Breast epithelium (tissue), 4 donors: ENCODE measurements at regions not wholly inside any gene's neighbourhood (a gene's known extent, or its start where the extent isn't known, plus 50 kb on each side); places are given as distances from the start of the nearest gene placed in this dataset.

ENCODE experiments used
- DNase-seq, 2 donors: peaks; one replicate each; pipeline ENCODE4 v3.0.0-alpha.2; 2019; ENCODE audit warnings: low spot score in 2 of 2
- H3K27ac ChIP-seq, 2 donors: fragments of 200-600 bp; sonication (generic) in 1 of 2; one replicate each; pipeline ENCODE4 v1.5.1; 2016 to 2019; ENCODE audit warnings: mild to moderate bottlenecking in 1 of 2
- H3K27me3 ChIP-seq, 2 donors: fragments of 200-600 bp; sonication (generic) in 1 of 2; one replicate each; pipeline versions ENCODE4 v1.5.1 to v1.6.0; 2017 to 2019; ENCODE audit warnings: control low read depth in 1 of 2, mild to moderate bottlenecking in 1 of 2
- H3K36me3 ChIP-seq: fragments of 200-600 bp; one replicate; pipeline ENCODE4 v1.5.1; 2019
- H3K4me1 ChIP-seq, 2 donors: fragments of 200-600 bp; sonication (generic); one replicate each; pipeline ENCODE4 v1.5.1; 2016 to 2019; ENCODE audit warnings: control low read depth in 1 of 2
- H3K4me3 ChIP-seq, 3 donors: fragments of 200-600 bp; sonication (generic); 1 replicate in 2 of 3; 2 replicates in 1 of 3; pipeline ENCODE4 v1.5.1; 2016 to 2019; ENCODE audit warnings: mild to moderate bottlenecking in 3 of 3, moderate library complexity in 2 of 3
- H3K9me3 ChIP-seq, 2 donors: fragments of 200-600 bp; sonication (generic) in 1 of 2; one replicate each; pipeline ENCODE4 v1.5.1; 2016 to 2019; ENCODE audit warnings: control low read depth in 1 of 2
- POLR2A ChIP-seq: fragments of 450-650 bp; IDR thresholded peaks from one replicate; pipeline ENCODE4 v1.6.1; 2016; ENCODE audit warnings: antibody characterized with exemption, mild to moderate bottlenecking, moderate library complexity
- POLR2AphosphoS5 ChIP-seq, 3 donors: sonication (generic); formaldehyde crosslinking; IDR thresholded peaks; one replicate each; pipeline ENCODE4 v1.6.1; 2017; ENCODE audit warnings: antibody characterized with exemption in 3 of 3
- intact Hi-C: fragments of 100-400 bp; cut with DNase I; formaldehyde crosslinking; loops from one replicate; pipeline ENCODE4 v1.15.1; 2023; ENCODE audit warnings: low total_unique reads
- TF ChIP-seq, protein P1 (sequence below), 3 donors: fragments of 450-650 bp; IDR thresholded peaks; one replicate each; pipeline ENCODE4 v1.5.1; 2016 to 2017; ENCODE audit warnings: antibody characterized with exemption in 3 of 3, mild to moderate bottlenecking in 3 of 3, moderate library complexity in 3 of 3

DNA sequence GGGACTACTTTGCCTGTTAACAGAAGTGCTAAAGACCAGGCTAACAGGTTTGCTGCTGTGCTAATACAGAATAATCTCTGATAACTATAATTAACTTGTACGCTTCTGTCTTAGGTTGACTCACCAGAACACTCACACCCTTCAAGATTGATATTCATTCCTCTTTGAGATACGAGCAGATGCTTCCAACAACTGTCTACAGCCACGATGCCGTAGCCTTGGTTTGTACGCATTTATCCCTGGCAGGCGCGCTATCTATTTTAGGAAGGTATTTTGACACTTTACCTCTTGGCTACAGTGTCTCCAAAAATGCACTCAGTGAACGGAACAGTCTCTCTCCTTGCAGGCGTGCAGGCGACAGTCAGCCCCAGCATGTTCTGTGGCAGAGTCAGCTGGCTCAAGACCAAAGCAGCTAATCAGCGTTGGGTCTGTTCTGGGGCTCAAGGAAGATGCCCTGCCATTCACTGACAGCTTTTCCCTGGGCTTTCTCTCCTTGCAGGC is 146.4 kb upstream of the PRICKLE1 start:
- Histone ChIP-seq H3K36me3 (no peaks in the 10 kb centered on the region), H3K27ac (no peak overlapping the region), H3K4me1 (no peaks in the 10 kb centered on the region), H3K27me3 (no peaks in the 10 kb centered on the region), H3K9me3 (no peaks in the 10 kb centered on the region), H3K4me3 (no peak overlapping the region)
- TF ChIP-seq POLR2AphosphoS5 (IDR thresholded peaks at IDR 0.05) (no peak), POLR2A (no peak)
- TF ChIP-seq, protein P1, sequence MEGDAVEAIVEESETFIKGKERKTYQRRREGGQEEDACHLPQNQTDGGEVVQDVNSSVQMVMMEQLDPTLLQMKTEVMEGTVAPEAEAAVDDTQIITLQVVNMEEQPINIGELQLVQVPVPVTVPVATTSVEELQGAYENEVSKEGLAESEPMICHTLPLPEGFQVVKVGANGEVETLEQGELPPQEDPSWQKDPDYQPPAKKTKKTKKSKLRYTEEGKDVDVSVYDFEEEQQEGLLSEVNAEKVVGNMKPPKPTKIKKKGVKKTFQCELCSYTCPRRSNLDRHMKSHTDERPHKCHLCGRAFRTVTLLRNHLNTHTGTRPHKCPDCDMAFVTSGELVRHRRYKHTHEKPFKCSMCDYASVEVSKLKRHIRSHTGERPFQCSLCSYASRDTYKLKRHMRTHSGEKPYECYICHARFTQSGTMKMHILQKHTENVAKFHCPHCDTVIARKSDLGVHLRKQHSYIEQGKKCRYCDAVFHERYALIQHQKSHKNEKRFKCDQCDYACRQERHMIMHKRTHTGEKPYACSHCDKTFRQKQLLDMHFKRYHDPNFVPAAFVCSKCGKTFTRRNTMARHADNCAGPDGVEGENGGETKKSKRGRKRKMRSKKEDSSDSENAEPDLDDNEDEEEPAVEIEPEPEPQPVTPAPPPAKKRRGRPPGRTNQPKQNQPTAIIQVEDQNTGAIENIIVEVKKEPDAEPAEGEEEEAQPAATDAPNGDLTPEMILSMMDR (IDR thresholded peaks at IDR 0.05): no peak
- intact Hi-C loops: no loop called here
- DNase-seq: no peak

DNA sequence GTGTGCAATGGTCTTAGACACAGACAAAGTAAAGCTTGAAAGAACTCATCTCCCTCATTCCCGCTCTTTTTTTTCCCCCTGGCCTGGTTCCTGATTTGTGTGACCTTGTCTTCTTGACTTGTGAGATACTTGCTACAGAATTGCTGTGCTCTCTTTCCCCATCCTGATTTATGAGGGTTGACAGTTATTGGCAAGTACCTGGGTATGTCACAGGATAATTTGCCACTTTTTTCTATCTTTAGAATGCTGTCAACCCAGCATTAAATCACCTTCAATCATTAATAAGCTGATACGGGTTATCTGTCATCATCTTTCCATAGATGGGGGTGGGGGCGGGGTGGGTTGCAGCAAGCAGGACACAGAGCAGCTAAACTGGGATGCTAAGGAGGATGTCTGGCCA is 144.4 kb upstream of the PRICKLE1 start:
- no peaks in the 10 kb centered on the region for H3K9me3 ChIP-seq
- H3K27ac ChIP-seq: no peak overlapping the region
- no peaks in the 10 kb centered on the region for H3K27me3 ChIP-seq
- H3K36me3 ChIP-seq: no peaks in the 10 kb centered on the region
- no peaks in the 10 kb centered on the region for H3K4me1 ChIP-seq
- DNase-seq: no peak
- intact Hi-C loops: no loop called here
- H3K4me3 ChIP-seq: no peak overlapping the region
- TF ChIP-seq POLR2A: no peak
- no peak for TF ChIP-seq POLR2AphosphoS5 (IDR thresholded peaks at IDR 0.05)
- TF ChIP-seq, protein P1 (IDR thresholded peaks at IDR 0.05): no peak

- Histone ChIP-seq H3K4me1 (no peaks in the 10 kb centered on the region), H3K9me3 (no peaks in the 10 kb centered on the region), H3K36me3 (no peaks in the 10 kb centered on the region), H3K4me3 (no peak overlapping the region), H3K27me3 (no peaks in the 10 kb centered on the region), H3K27ac (no peak overlapping the region)
- no peak for TF ChIP-seq POLR2A
- TF ChIP-seq, protein P1 (IDR thresholded peaks at IDR 0.05): no peak
- no peak for TF ChIP-seq POLR2AphosphoS5 (IDR thresholded peaks at IDR 0.05)
- intact Hi-C loops: no loop called here
- no peak for DNase-seq
These were observed 143.4 kb upstream of the PRICKLE1 start for GRCh38 chr12:42732908-42733411.

DNA sequence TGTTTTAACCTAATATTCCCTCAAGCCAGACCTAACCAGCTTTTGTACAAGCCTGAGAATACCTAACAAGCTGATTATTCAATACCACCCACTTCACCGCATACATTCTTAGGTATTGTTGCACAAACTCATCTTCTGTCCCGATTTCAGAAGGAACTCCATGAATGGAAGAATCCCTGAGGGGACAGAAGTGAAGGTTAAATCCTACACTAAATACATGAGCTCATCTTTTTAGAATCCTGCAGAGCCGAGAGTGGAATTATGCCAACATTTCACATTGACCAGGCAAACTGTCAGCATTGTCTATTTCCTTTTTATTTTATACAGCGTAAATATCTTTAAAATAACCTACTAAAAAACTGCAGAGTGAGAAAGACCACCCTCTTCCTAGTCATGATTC is 140.7 kb upstream of the PRICKLE1 start:
- Histone ChIP-seq H3K4me3 (no peak overlapping the region), H3K36me3 (no peaks in the 10 kb centered on the region), H3K27me3 (no peaks in the 10 kb centered on the region), H3K9me3 (peaks cover 3 to 5% of the 10 kb centered on the region in 2 donors), H3K4me1 (no peaks in the 10 kb centered on the region), H3K27ac (no peak overlapping the region)
- intact Hi-C loops: no loop called here
- no peak for DNase-seq
- TF ChIP-seq POLR2A (no peak), POLR2AphosphoS5 (IDR thresholded peaks at IDR 0.05) (no peak)
- TF ChIP-seq, protein P1 (IDR thresholded peaks at IDR 0.05): no peak

DNA sequence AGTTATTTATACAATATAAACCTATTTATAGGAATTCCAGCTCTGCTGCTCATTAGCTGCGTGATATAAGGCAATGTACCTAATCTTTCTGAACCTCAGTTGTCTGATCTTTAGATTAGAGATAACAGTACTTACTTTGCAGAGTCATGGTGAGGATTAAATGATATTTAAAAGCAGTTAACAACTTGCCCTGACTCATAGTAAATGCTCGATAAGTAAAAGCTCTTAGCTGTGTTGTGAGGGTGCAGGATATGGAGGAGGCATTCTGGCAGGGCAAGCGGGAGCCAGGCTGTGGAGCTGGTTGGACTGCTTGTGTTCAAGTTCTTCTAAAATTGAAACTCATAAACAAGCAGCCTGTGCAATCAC is 140.0 kb upstream of the PRICKLE1 start:
- no peak for TF ChIP-seq POLR2AphosphoS5 (IDR thresholded peaks at IDR 0.05)
- Histone ChIP-seq H3K4me3 (no peak overlapping the region), H3K36me3 (no peaks in the 10 kb centered on the region), H3K9me3 (peaks cover 5% of the 10 kb centered on the region in 2 donors), H3K27ac (no peak overlapping the region), H3K27me3 (no peaks in the 10 kb centered on the region), H3K4me1 (no peaks in the 10 kb centered on the region)
- no peak for DNase-seq
- intact Hi-C loops: no loop called here
